Esophagus squamous epithelium (tissue), 4 donors: ENCODE measurements at regions not wholly inside any gene's neighbourhood (a gene's known extent, or its start where the extent isn't known, plus 50 kb on each side); places are given as distances from the start of the nearest gene placed in this dataset.

Source experiments
- CTCF ChIP-seq, 6 experiments: fragments of 450-650 bp in 4 of 6; fragments of 200-600 bp in 2 of 6; sonication (generic) in 2 of 6; IDR thresholded peaks; one replicate each; pipeline ENCODE4 v1.5.1; 2016 to 2019; ENCODE audit warnings: antibody characterized with exemption in 6 of 6, mild to moderate bottlenecking in 4 of 6, moderate library complexity in 4 of 6
- POLR2A ChIP-seq, 4 donors: fragments of 450-650 bp; IDR thresholded peaks; one replicate each; pipeline ENCODE4 v1.6.1; 2017; ENCODE audit warnings: antibody characterized with exemption in 4 of 4, mild to moderate bottlenecking in 4 of 4, moderate library complexity in 3 of 4

GRCh38 chr14:43169722-43170121 is 1337.4 kb downstream of the FSCB start:
- TF ChIP-seq POLR2A (IDR thresholded peaks at IDR 0.05) (no peak), CTCF (IDR thresholded peaks at IDR 0.05) (no peak)
